K562 (cell line): ENCODE measurements at regions not wholly inside any gene's neighbourhood (a gene's known extent, or its start where the extent isn't known, plus 50 kb on each side); places are given as distances from the start of the nearest gene placed in this dataset.
A peak's percentile ranks its signal among the peaks of the same experiment; 100 is the strongest.

Experiments
- ATAC-seq: fragments of 200-7000 bp; cut with Tn5 transposase; 3 replicates; pipeline ENCODE4 v1.9.1; 2020; ENCODE audit warnings: moderate library complexity
- BruUV-seq: library from RNA; stranded (reverse); fragments of 400-500 nt; replicated peaks from 2 replicates; lab custom pipeline; 2021; lab: Mats Ljungman, UMichigan
- CTCF ChIA-PET: fragments of 300-600 bp; formaldehyde crosslinking; extraction: SDS; loops from one replicate; lab custom pipeline; 2021; ENCODE audit warnings: low intra/inter-chr PET ratio; lab: Yijun Ruan, JAX
- POLR2A ChIA-PET: fragments of 300-600, 350-650 bp; sonication (Branson Sonifier 250); formaldehyde crosslinking; extraction: SDS; loops from one replicate; lab custom pipeline; 2021; ENCODE audit warnings: antibody characterized with exemption, inconsistent platforms; lab: Yijun Ruan, JAX
- DNase-seq, 4 experiments: peaks; one replicate each; pipeline versions ENCODE4 v3.0.0 to v3.0.0-alpha.2; 2011 to 2018; ENCODE audit warnings: low spot score in 3 of 4, mixed read lengths in 3 of 4; ENCODE audit errors: extremely low read depth in 1 of 4
- FAIRE-seq: peaks from 2 replicates; lab custom pipeline; 2011; peaks lifted over from hg19 to GRCh38; lab: Jason Lieb, UNC
- H2AFZ ChIP-seq: 2 replicates; pipeline ENCODE4 v1.6.0; 2011; ENCODE audit warnings: low read depth, low read length, control low read depth, inconsistent platforms
- H3K27ac ChIP-seq: fragments of 200-600 bp; 3 replicates; pipeline ENCODE4 v1.8.0; 2011; ENCODE audit warnings: low read depth, mild to moderate bottlenecking, control low read depth, inconsistent platforms, low read length, moderate library complexity, mixed read lengths; ENCODE audit errors: extremely low read depth
- H3K27me3 ChIP-seq, 2 experiments: fragments of 300-600 bp in 1 of 2; 2 replicates in 1 of 2; 3 replicates in 1 of 2; pipeline versions ENCODE4 v1.6.0 to v1.8.0; 2011; ENCODE audit warnings: inconsistent platforms in 2 of 2, low read length in 2 of 2, mild to moderate bottlenecking in 1 of 2, mixed read lengths in 1 of 2, moderate library complexity in 1 of 2; ENCODE audit not compliant: control insufficient read depth in 2 of 2, insufficient read depth in 2 of 2
- H3K36me3 ChIP-seq: fragments of 300-600 bp; 3 replicates; pipeline ENCODE4 v1.8.0; 2011; ENCODE audit warnings: mild to moderate bottlenecking, low read length, inconsistent platforms; ENCODE audit not compliant: control insufficient read depth, insufficient read depth
- H3K4me1 ChIP-seq, 2 experiments: fragments of 200-600 bp in 1 of 2; replicated peaks in 1 of 2; 2 replicates in 1 of 2; 3 replicates in 1 of 2; pipeline versions ENCODE4 v1.5.1 to v1.8.0; 2011; ENCODE audit warnings: inconsistent platforms in 2 of 2, low read length in 2 of 2, mild to moderate bottlenecking in 1 of 2, mixed read lengths in 1 of 2, moderate library complexity in 1 of 2; ENCODE audit not compliant: control insufficient read depth in 2 of 2, insufficient read depth in 2 of 2
- H3K4me2 ChIP-seq: 2 replicates; pipeline ENCODE4 v1.6.1; 2011; ENCODE audit warnings: low read length, control low read depth, inconsistent platforms, mixed read lengths; ENCODE audit not compliant: insufficient read depth
- H3K4me3 ChIP-seq: fragments of 200-600 bp; sonication (generic), shearing (Covaris generic); 2 replicates; pipeline ENCODE4 v1.5.1; 2016; ENCODE audit warnings: control low read depth, inconsistent platforms
- H3K79me2 ChIP-seq: fragments of 200-600 bp; 3 replicates; pipeline ENCODE4 v1.8.0; 2011; ENCODE audit warnings: low read length, inconsistent platforms; ENCODE audit not compliant: control insufficient read depth, insufficient read depth
- H3K9ac ChIP-seq, 2 experiments: 2 replicates each; pipeline versions ENCODE4 v1.6.0 to v1.6.1; 2011; ENCODE audit warnings: low read depth in 2 of 2, low read length in 2 of 2, control low read depth in 1 of 2, inconsistent platforms in 1 of 2, mild to moderate bottlenecking in 1 of 2, mixed read lengths in 1 of 2; ENCODE audit not compliant: insufficient read depth in 1 of 2
- H3K9me1 ChIP-seq: one replicate; pipeline ENCODE4 v1.6.0; 2011; ENCODE audit warnings: inconsistent platforms, mild to moderate bottlenecking, low read length, moderate library complexity; ENCODE audit not compliant: control insufficient read depth, insufficient read depth
- H3K9me3 ChIP-seq: replicated peaks from 2 replicates; pipeline ENCODE4 v1.5.1; 2011; ENCODE audit warnings: low read depth, low read length, inconsistent platforms; ENCODE audit not compliant: control insufficient read depth, insufficient read depth
- H4K20me1 ChIP-seq: replicated peaks from 2 replicates; pipeline ENCODE4 v1.6.1; 2011; ENCODE audit warnings: low read length, inconsistent platforms, mixed read lengths; ENCODE audit not compliant: control insufficient read depth, insufficient read depth
- HDAC2 ChIP-seq: fragments of 450-650 bp; IDR thresholded peaks from 2 replicates; pipeline ENCODE4 v1.6.1; 2016; ENCODE audit warnings: mild to moderate bottlenecking
- MIER1 ChIP-seq: fragments of 450-650 bp; IDR thresholded peaks from 2 replicates; pipeline ENCODE4 v1.6.1; 2016; ENCODE audit warnings: antibody characterized with exemption, mild to moderate bottlenecking, low read depth
- PCBP1 ChIP-seq: fragments of 200-400 bp; formaldehyde crosslinking; IDR thresholded peaks from 2 replicates; pipeline ENCODE4 v1.6.1; 2018; ENCODE audit warnings: mild to moderate bottlenecking, low read depth, low read length; ENCODE audit not compliant: poor library complexity, severe bottlenecking
- WGBS: fragments of 100-300 bp; shearing (Covaris generic); methylation state at CpG from one replicate; pipeline ENCODE4 v1.1.6; 2016; ENCODE audit warnings: low coverage, mixed read lengths; ENCODE audit not compliant: insufficient coverage; ENCODE audit errors: missing lambda C conversion rate; 5-methylcytosine and 5-hydroxymethylcytosine counted together
- in situ Hi-C: fragments of 300-500 bp; cut with MboI; formaldehyde crosslinking; loops from 4 replicates; pipeline ENCODE4 v1.15.0; 2018; ENCODE audit warnings: inconsistent platforms, mixed read lengths
- intact Hi-C: fragments of 100-400 bp; cut with micrococcal nuclease; formaldehyde crosslinking; loops from 2 replicates; pipeline ENCODE4 v1.14.2; 2022
- TF ChIP-seq, protein P1 (sequence below), 2 experiments: fragments of 450-650 bp; formaldehyde crosslinking in 1 of 2; IDR thresholded peaks; 2 replicates each; pipeline versions ENCODE4 v1.4.0 to v1.6.1; 2014 to 2020; ENCODE audit warnings: mild to moderate bottlenecking in 2 of 2, borderline replicate concordance in 1 of 2, low read depth in 1 of 2
- TF ChIP-seq, protein P2 (sequence below), 2 experiments: fragments of 450-650 bp; IDR thresholded peaks; 2 replicates each; pipeline ENCODE4 v1.6.1; 2018; ENCODE audit warnings: mild to moderate bottlenecking in 2 of 2, low read depth in 1 of 2; ENCODE audit not compliant: partially characterized antibody in 2 of 2
- TF ChIP-seq, protein P3 (sequence below): fragments of 200-800 bp; sonication (Bioruptor generic); IDR thresholded peaks from 2 replicates; pipeline ENCODE4 v1.6.1; 2017; ENCODE audit warnings: missing genetic modification characterization, missing compliant biosample characterization

DNA sequence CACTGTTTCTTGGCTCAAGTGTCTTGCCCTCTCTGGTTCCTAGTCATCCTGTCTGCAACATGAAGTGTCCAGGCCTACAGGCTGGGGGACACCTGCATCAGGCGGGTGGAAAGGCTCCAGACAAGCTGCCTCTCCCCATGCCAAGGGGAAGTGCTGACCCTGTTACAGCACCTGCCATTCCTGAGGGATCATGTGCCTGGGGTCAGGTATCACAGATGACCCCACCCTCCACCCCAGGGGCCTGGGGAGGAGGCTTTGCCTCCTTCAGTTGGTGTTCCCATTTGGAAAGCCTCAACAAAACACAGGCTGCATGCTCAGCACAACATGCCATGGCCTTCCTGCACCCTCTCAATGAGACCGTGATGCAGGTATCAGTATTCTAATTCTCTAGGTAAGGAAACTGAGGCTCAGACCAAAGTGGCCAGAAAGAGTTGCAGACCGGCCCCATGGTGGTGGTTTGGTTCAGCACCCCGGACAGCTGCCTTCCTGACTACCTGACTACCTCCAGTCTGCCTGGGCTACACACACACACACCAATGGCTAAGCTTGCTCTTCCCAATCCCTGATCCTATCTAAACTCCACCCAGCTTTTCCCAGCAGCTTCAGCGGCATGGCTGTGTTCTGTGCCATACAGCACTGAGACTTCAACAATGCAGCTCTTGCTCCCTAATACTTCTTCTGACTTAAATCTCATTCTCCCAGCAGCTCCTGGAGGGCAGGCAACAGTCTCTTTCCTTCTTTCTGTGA is 69.7 kb upstream of the LINGO1 start:
- DNase-seq = peak; percentile 42 to 77 (median 66)
- Histone ChIP-seq H3K9me3 (no peaks in the 10 kb centered on the region; the same call in 1 of the 2 replicates), H3K4me1 (peaks cover 0 to 3% of the 10 kb centered on the region in 2 experiments; a peak in 1 of 5 replicates), H3K4me3 (no peak overlapping the region), H3K27me3 (peaks cover 2 to 34% of the 10 kb centered on the region in 2 experiments; a peak in 4 of 5 replicates), H3K4me2 (no peak overlapping the region), H2AFZ (no peak overlapping the region), H3K36me3 (no peaks in the 10 kb centered on the region), H3K27ac (no peak overlapping the region), H3K9me1 (no peaks in the 10 kb centered on the region), H3K79me2 (no peaks in the 10 kb centered on the region), H3K9ac (no peak overlapping the region), H4K20me1 (peaks cover 7% of the 10 kb centered on the region)
- no TSS peak for BruUV-seq
- intact Hi-C loops (no loop called here), in situ Hi-C loops (no loop called here)
- FAIRE-seq = peak; percentile 55
- POLR2A ChIA-PET = interaction anchor here (0.6 kb wide), 2 partner anchors 16 to 36 kb away, joined by 3 read pairs; no protein-coding TSS in a partner anchor
- WGBS = 1% methylated on average over 5 of the region's 5 CpGs
- CTCF ChIA-PET = no interaction called here
- peak; percentile 82 for ATAC-seq
- TF ChIP-seq HDAC2 = peak; percentile 34; the same call in 1 of the 2 replicates
- TF ChIP-seq, protein P1, sequence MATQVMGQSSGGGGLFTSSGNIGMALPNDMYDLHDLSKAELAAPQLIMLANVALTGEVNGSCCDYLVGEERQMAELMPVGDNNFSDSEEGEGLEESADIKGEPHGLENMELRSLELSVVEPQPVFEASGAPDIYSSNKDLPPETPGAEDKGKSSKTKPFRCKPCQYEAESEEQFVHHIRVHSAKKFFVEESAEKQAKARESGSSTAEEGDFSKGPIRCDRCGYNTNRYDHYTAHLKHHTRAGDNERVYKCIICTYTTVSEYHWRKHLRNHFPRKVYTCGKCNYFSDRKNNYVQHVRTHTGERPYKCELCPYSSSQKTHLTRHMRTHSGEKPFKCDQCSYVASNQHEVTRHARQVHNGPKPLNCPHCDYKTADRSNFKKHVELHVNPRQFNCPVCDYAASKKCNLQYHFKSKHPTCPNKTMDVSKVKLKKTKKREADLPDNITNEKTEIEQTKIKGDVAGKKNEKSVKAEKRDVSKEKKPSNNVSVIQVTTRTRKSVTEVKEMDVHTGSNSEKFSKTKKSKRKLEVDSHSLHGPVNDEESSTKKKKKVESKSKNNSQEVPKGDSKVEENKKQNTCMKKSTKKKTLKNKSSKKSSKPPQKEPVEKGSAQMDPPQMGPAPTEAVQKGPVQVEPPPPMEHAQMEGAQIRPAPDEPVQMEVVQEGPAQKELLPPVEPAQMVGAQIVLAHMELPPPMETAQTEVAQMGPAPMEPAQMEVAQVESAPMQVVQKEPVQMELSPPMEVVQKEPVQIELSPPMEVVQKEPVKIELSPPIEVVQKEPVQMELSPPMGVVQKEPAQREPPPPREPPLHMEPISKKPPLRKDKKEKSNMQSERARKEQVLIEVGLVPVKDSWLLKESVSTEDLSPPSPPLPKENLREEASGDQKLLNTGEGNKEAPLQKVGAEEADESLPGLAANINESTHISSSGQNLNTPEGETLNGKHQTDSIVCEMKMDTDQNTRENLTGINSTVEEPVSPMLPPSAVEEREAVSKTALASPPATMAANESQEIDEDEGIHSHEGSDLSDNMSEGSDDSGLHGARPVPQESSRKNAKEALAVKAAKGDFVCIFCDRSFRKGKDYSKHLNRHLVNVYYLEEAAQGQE (IDR thresholded peaks at IDR 0.05; ENCODE audit: borderline replicate concordance) = peak; percentile 99
- TF ChIP-seq, protein P1 (CRISPR knock-in tag; IDR thresholded peaks at IDR 0.05; ENCODE audit: low read depth) = peak; percentile 94
- TF ChIP-seq, protein P2, sequence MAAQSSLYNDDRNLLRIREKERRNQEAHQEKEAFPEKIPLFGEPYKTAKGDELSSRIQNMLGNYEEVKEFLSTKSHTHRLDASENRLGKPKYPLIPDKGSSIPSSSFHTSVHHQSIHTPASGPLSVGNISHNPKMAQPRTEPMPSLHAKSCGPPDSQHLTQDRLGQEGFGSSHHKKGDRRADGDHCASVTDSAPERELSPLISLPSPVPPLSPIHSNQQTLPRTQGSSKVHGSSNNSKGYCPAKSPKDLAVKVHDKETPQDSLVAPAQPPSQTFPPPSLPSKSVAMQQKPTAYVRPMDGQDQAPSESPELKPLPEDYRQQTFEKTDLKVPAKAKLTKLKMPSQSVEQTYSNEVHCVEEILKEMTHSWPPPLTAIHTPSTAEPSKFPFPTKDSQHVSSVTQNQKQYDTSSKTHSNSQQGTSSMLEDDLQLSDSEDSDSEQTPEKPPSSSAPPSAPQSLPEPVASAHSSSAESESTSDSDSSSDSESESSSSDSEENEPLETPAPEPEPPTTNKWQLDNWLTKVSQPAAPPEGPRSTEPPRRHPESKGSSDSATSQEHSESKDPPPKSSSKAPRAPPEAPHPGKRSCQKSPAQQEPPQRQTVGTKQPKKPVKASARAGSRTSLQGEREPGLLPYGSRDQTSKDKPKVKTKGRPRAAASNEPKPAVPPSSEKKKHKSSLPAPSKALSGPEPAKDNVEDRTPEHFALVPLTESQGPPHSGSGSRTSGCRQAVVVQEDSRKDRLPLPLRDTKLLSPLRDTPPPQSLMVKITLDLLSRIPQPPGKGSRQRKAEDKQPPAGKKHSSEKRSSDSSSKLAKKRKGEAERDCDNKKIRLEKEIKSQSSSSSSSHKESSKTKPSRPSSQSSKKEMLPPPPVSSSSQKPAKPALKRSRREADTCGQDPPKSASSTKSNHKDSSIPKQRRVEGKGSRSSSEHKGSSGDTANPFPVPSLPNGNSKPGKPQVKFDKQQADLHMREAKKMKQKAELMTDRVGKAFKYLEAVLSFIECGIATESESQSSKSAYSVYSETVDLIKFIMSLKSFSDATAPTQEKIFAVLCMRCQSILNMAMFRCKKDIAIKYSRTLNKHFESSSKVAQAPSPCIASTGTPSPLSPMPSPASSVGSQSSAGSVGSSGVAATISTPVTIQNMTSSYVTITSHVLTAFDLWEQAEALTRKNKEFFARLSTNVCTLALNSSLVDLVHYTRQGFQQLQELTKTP (IDR thresholded peaks at IDR 0.05; ENCODE audit: low read depth in 1 of 2, partially characterized antibody in 2 of 2) = peak in 1 of 2 experiments; percentile 84
- TF ChIP-seq, protein P3, sequence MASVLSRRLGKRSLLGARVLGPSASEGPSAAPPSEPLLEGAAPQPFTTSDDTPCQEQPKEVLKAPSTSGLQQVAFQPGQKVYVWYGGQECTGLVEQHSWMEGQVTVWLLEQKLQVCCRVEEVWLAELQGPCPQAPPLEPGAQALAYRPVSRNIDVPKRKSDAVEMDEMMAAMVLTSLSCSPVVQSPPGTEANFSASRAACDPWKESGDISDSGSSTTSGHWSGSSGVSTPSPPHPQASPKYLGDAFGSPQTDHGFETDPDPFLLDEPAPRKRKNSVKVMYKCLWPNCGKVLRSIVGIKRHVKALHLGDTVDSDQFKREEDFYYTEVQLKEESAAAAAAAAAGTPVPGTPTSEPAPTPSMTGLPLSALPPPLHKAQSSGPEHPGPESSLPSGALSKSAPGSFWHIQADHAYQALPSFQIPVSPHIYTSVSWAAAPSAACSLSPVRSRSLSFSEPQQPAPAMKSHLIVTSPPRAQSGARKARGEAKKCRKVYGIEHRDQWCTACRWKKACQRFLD (CRISPR knock-in tag) = 0 out of 2 replicates have a peak, but pooled peaks have one; percentile 26
- TF ChIP-seq MIER1 = peak; percentile 94
- TF ChIP-seq PCBP1 = no peak
